GM19438 (cell line): ENCODE measurements at regions not wholly inside any gene's neighbourhood (a gene's known extent, or its start where the extent isn't known, plus 50 kb on each side); places are given as distances from the start of the nearest gene placed in this dataset.
"Not testable (repeated sequence)": the region's sequence is repeated elsewhere in the genome, so short reads cannot be mapped to it uniquely, and the experiment has no call there.

Experiments used
- ATAC-seq: cut with Tn5 transposase; IDR thresholded peaks from one replicate; pipeline ENCODE4 v1.9.1; 2021; ENCODE audit warnings: low read depth; ENCODE audit not compliant: unreplicated experiment

GRCh38 chr15:31433091-31433490 lies 106.5 kb downstream of the KLF13 start:
- ATAC-seq = no peak

DNA sequence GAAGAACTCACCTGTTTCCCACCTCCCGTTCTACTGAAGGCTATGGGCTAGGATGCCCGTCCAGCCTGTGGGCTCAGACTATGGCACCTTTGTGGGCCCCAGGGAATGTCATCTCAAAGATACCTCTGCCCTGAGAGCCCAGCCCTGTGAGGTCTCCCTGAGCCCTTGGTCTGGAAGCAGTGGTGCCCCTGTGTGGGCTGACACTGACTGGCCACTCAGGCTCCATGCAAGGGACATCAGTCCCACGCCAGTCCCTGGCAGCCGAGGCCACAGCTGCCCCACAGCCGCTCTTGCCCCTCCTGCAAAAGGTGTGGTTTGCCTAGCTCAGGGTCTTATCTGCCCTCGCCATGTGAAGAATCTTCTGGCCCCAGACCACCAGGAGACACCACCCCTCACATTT lies 106.9 kb downstream of the KLF13 start:
- ATAC-seq = no peak

DNA sequence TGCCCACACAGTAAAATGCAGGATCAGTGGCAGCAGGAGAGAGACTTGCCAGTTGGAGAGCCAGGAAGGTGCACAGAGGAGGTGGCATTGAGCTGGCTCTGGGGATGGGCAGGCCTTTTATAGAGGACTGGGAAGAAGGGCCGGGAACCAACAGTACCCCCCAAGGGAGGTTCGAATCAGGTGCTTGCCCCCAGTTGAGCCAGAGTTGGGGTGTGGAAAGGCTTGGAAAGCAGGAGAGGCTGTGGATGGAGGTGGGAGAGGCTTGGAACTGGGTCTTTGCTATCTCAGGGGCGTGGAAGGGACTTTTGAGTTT lies 107.6 kb downstream of the KLF13 start:
- ATAC-seq = no peak

GRCh38 chr15:31434588-31435260 lies 108.1 kb downstream of the KLF13 start:
- ATAC-seq = peak; percentile 46

DNA sequence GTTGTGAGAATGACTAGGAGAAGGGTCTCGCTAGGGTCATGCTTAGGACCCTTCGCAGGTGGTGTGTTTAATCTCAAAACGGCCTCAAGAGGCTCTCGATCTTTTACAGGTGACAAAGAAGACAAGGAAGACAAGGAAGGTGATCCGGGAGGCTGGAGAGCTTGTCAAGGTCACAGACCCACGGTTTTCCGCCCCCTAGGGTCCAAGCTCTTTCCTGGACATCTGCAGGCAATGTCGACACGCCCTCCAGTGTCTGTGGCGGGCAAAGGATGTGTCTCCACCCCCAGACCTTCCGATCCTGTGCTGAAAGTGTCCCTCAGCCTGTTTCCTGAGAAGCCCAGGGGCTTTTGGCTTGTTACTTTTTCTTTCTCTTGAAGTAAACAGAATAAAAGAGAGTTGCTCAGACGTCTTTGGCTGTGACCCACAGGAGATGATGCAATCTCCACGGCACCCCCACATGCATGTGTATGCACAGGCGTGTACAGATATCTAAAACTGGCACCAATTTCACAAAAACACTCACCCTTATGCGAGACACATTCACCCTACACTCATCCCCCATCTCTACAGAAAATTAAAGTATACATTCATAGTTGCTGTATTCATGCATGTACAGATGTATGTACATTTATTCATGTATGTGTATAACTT lies 108.8 kb downstream of the KLF13 start:
- peak; percentile 63 for ATAC-seq

- no peak for ATAC-seq
Observed at GRCh38 chr15:31435912-31436628, 109.4 kb downstream of the KLF13 start.

GRCh38 chr15:31437686-31438085 lies 111.1 kb downstream of the KLF13 start:
- no peak for ATAC-seq

DNA sequence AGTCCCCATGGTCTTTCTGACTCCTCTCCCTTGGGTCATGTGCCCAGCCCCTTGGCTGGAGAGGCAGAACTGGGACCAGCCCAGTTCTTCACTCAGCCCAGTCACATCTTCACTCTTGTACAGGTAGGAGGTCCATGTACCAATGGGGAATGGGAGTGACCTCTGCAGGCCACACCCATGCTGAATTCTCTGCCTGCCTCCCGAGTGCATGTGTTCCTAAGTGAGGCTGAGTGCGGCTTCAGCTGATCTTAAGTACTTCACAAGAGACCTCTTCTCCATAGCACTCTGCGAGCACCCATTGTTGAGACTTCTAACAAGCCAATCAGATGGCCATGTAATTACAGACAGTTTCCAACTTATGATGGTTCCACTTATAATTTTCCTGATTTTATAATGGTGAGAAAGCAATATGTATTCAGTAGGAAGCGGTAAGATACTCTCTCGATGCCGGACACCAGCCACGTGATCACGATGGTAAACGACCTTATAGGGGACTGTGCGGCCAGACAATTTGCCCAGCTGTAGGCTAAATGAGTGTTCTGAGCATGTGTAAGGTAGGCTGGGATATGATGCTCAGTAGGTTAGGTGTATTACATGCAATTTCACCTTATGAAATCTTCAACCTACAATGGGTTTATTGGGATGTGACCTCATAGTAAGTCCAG lies 112.1 kb downstream of the KLF13 start:
- no peak for ATAC-seq

- no peak for ATAC-seq
Observed at GRCh38 chr15:31439328-31439727, 112.7 kb downstream of the KLF13 start.

GRCh38 chr15:31440216-31440615 lies 113.6 kb downstream of the KLF13 start:
- ATAC-seq = not testable (repeated sequence)

GRCh38 chr15:31440754-31441311 lies 114.2 kb downstream of the KLF13 start:
- no peak for ATAC-seq

GRCh38 chr15:31442226-31442625 lies 115.6 kb downstream of the KLF13 start:
- no peak for ATAC-seq

DNA sequence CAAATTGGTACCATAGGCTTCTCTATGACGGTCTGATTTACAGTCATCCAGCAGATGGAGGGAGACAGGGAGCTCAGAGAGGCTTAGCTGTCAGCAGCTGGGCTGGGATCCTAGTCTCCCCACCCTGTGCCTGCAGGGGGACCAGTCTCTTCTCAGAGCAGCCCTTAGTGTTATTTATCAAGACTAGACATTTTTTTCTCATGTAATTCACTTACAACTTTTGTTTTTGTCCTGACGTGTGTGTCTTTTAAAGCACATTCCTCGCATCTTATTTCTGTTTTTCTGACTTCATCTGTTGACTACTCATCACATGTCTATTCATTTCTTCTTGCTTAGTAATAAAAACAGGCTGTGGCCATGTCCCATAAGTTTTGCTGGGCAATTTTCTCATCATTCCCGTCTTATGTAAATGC lies 116.1 kb downstream of the KLF13 start:
- ATAC-seq = no peak

GRCh38 chr15:31444844-31445243 lies 118.2 kb downstream of the KLF13 start:
- ATAC-seq = no peak

- ATAC-seq = no peak
Observed at GRCh38 chr15:31446546-31446945, 119.9 kb downstream of the KLF13 start.

GRCh38 chr15:31447931-31448634 lies 121.4 kb downstream of the KLF13 start:
- ATAC-seq = no peak

DNA sequence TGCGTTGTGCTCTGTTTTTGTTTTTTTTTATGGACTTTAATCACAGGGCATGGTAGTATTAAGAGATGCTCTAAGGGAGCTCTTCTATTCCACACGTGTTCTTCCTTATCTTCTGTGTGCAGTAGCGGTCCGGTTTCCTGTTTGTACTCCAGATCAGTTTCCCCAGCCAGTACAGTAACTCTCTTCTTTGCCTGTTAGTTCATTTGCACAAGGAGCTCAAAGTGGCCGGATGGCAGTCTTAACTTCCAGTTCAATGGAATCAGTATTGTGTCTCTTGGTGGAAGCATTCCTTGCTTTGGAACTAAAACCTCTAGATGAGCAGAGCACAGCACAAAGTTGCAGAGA lies 122.0 kb downstream of the KLF13 start:
- no peak for ATAC-seq

GRCh38 chr15:31452595-31453557 lies 126.2 kb downstream of the KLF13 start:
- no peak for ATAC-seq

- ATAC-seq = no peak
Observed at GRCh38 chr15:31453558-31454318, 127.1 kb downstream of the KLF13 start.
